CD4-positive, alpha-beta T cell (primary cell): ENCODE measurements at regions not wholly inside any gene's neighbourhood (a gene's known extent, or its start where the extent isn't known, plus 50 kb on each side); places are given as distances from the start of the nearest gene placed in this dataset.

ENCODE experiments used
- ATAC-seq: fragments of 200-7000 bp; cut with Tn5 transposase; one replicate; pipeline ENCODE4 v1.10.0; 2022; ENCODE audit warnings: mild to moderate bottlenecking; ENCODE audit not compliant: poor library complexity
- CTCF ChIA-PET: fragments of 350-600 bp; sonication (Branson Sonifier 250); formaldehyde crosslinking; loops from one replicate; lab custom pipeline; 2021; ENCODE audit warnings: antibody characterized with exemption, inconsistent platforms; lab: Charles Lee
- POLR2A ChIA-PET: fragments of 350-600 bp; sonication (Branson Sonifier 250); formaldehyde crosslinking; loops from one replicate; lab custom pipeline; 2021; ENCODE audit warnings: antibody characterized with exemption, inconsistent platforms; lab: Charles Lee
- DNase-seq, 14 experiments: peaks; one replicate each; pipeline ENCODE4 v3.0.0-alpha.2; 2013 to 2020; ENCODE audit warnings: mixed read lengths in 2 of 14
- H3K27ac ChIP-seq, 2 donors: one replicate each; pipeline versions ENCODE4 v1.5.1 to v1.7.0; 2013; ENCODE audit warnings: low read length in 2 of 2, low read depth in 1 of 2, mild to moderate bottlenecking in 1 of 2
- H3K27me3 ChIP-seq, 2 experiments: 1 replicate in 1 of 2; 2 replicates in 1 of 2; pipeline versions ENCODE4 v1.6.1 to v1.7.0; 2013; ENCODE audit warnings: low read length in 2 of 2, control low read depth in 1 of 2, mild to moderate bottlenecking in 1 of 2, moderate library complexity in 1 of 2; ENCODE audit not compliant: insufficient read depth in 2 of 2, control insufficient read depth in 1 of 2
- H3K36me3 ChIP-seq: one replicate; pipeline ENCODE4 v1.6.1; 2013; ENCODE audit warnings: low read length, control low read depth; ENCODE audit not compliant: insufficient read depth
- H3K4me1 ChIP-seq: one replicate; pipeline ENCODE4 v1.6.1; 2013; ENCODE audit warnings: low read length, control low read depth; ENCODE audit not compliant: insufficient read depth
- H3K4me3 ChIP-seq: one replicate; pipeline ENCODE4 v1.5.1; 2013; ENCODE audit warnings: mild to moderate bottlenecking, low read length, moderate library complexity
- H3K9me3 ChIP-seq, 2 experiments: 1 replicate in 1 of 2; 2 replicates in 1 of 2; pipeline versions ENCODE4 v1.6.1 to v1.7.0; 2013; ENCODE audit warnings: low read length in 2 of 2, mild to moderate bottlenecking in 2 of 2, control low read depth in 1 of 2, moderate library complexity in 1 of 2; ENCODE audit not compliant: control insufficient read depth in 1 of 2, insufficient read depth in 1 of 2
- H3K27ac Mint-ChIP-seq: one replicate; pipeline ENCODE4 v1.8.0; 2020; ENCODE audit warnings: mixed read lengths
- H3K27me3 Mint-ChIP-seq: one replicate; pipeline ENCODE4 v1.8.0; 2021; ENCODE audit warnings: mixed read lengths
- H3K36me3 Mint-ChIP-seq: one replicate; pipeline ENCODE4 v1.8.0; 2021; ENCODE audit warnings: low read depth, mixed read lengths
- H3K4me1 Mint-ChIP-seq: one replicate; pipeline ENCODE4 v1.8.0; 2021; ENCODE audit warnings: low read depth, mixed read lengths
- H3K4me3 Mint-ChIP-seq: one replicate; pipeline ENCODE4 v1.8.0; 2020; ENCODE audit warnings: mild to moderate bottlenecking, mixed read lengths
- H3K9me3 Mint-ChIP-seq: one replicate; pipeline ENCODE4 v1.8.0; 2020; ENCODE audit warnings: mixed read lengths
- CTCF ChIP-seq: fragments of 200-600 bp; IDR thresholded peaks from one replicate; pipeline ENCODE4 v1.8.0; 2022; ENCODE audit warnings: antibody characterized with exemption, mild to moderate bottlenecking
- intact Hi-C, 2 experiments: fragments of 100-400 bp; cut with DNase I in 1 of 2; cut with micrococcal nuclease in 1 of 2; formaldehyde crosslinking; loops; one replicate each; pipeline versions ENCODE4 v1.15.1 to v1.9.0; 2023 to 2025; cut with DNase I, micrococcal nuclease

- Histone ChIP-seq H3K27me3 (no peaks in the 10 kb centered on the region), H3K9me3 (peaks cover 0 to 10% of the 10 kb centered on the region in 2 experiments), H3K4me1 (no peaks in the 10 kb centered on the region), H3K36me3 (no peaks in the 10 kb centered on the region), H3K27ac (no peak overlapping the region), H3K4me3 (no peak overlapping the region)
- H3K36me3 Mint-ChIP-seq: no peaks in the 10 kb centered on the region
- H3K4me1 Mint-ChIP-seq: no peaks in the 10 kb centered on the region
- ChIA-PET CTCF (no interaction called here), POLR2A (no interaction called here)
- TF ChIP-seq CTCF: no peak
- no peak for DNase-seq
- no peak overlapping the region for H3K4me3 Mint-ChIP-seq
- intact Hi-C loops: no loop called here
- no peak for ATAC-seq
- H3K9me3 Mint-ChIP-seq: peaks cover 3% of the 10 kb centered on the region
- peaks cover 9% of the 10 kb centered on the region for H3K27me3 Mint-ChIP-seq
- no peak overlapping the region for H3K27ac Mint-ChIP-seq
Measured at GRCh38 chr10:35768731-35769130, 126.6 kb upstream of the FZD8 start.

- ATAC-seq (no peak), DNase-seq (no peak)
- Mint-ChIP-seq H3K4me1 (no peaks in the 10 kb centered on the region), H3K36me3 (no peaks in the 10 kb centered on the region), H3K27ac (no peak overlapping the region), H3K4me3 (no peak overlapping the region), H3K27me3 (peaks cover 4% of the 10 kb centered on the region), H3K9me3 (peaks cover 3% of the 10 kb centered on the region)
- peaks cover 0 to 10% of the 10 kb centered on the region in 2 experiments for H3K9me3 ChIP-seq
- no peaks in the 10 kb centered on the region for H3K27me3 ChIP-seq
- ChIA-PET CTCF (no interaction called here), POLR2A (no interaction called here)
- no peak for TF ChIP-seq CTCF
- H3K27ac ChIP-seq: no peak overlapping the region
- intact Hi-C loops: no loop called here
- H3K36me3 ChIP-seq: no peaks in the 10 kb centered on the region
- no peak overlapping the region for H3K4me3 ChIP-seq
- no peaks in the 10 kb centered on the region for H3K4me1 ChIP-seq
Measured at GRCh38 chr10:35768011-35768410, 125.9 kb upstream of the FZD8 start.

- H3K36me3 Mint-ChIP-seq: no peaks in the 10 kb centered on the region
- TF ChIP-seq CTCF: no peak
- peaks cover 3% of the 10 kb centered on the region for H3K9me3 Mint-ChIP-seq
- CTCF ChIA-PET: no interaction called here
- ATAC-seq (no peak), DNase-seq (no peak)
- Histone ChIP-seq H3K9me3 (peaks cover 0 to 10% of the 10 kb centered on the region in 2 experiments), H3K27me3 (no peaks in the 10 kb centered on the region), H3K36me3 (no peaks in the 10 kb centered on the region), H3K4me1 (no peaks in the 10 kb centered on the region), H3K4me3 (no peak overlapping the region), H3K27ac (no peak overlapping the region)
- POLR2A ChIA-PET: no interaction called here
- peaks cover 4% of the 10 kb centered on the region for H3K27me3 Mint-ChIP-seq
- intact Hi-C loops: no loop called here
- H3K4me3 Mint-ChIP-seq: no peak overlapping the region
- no peak overlapping the region for H3K27ac Mint-ChIP-seq
- H3K4me1 Mint-ChIP-seq: no peaks in the 10 kb centered on the region
Measured at GRCh38 chr10:35765996-35766395, 123.9 kb upstream of the FZD8 start.
